Astrocyte (in vitro differentiated cells and primary cell): ENCODE measurements at regions not wholly inside any gene's neighbourhood (a gene's known extent, or its start where the extent isn't known, plus 50 kb on each side); places are given as distances from the start of the nearest gene placed in this dataset.

ENCODE experiments used
- DNase-seq: peaks from one replicate; pipeline ENCODE4 v3.0.0-alpha.2; 2010; ENCODE audit warnings: low read depth
- FAIRE-seq: peaks from 2 replicates; lab custom pipeline; 2011; peaks lifted over from hg19 to GRCh38; lab: Jason Lieb, UNC
- H2AFZ ChIP-seq: 2 replicates; pipeline ENCODE4 v1.6.0; 2012; ENCODE audit warnings: low read depth, low read length, inconsistent platforms
- H3K27ac ChIP-seq: 2 replicates; pipeline ENCODE4 v1.5.1; 2011; ENCODE audit warnings: low read depth, low read length, inconsistent platforms
- H3K27me3 ChIP-seq: 2 replicates; pipeline ENCODE4 v1.6.0; 2011; ENCODE audit warnings: low read length, inconsistent platforms; ENCODE audit not compliant: insufficient read depth
- H3K36me3 ChIP-seq: 2 replicates; pipeline ENCODE4 v1.5.1; 2011; ENCODE audit warnings: low read length, inconsistent platforms; ENCODE audit not compliant: insufficient read depth
- H3K4me1 ChIP-seq: 2 replicates; pipeline ENCODE4 v1.5.1; 2011; ENCODE audit warnings: low read length, inconsistent platforms; ENCODE audit not compliant: insufficient read depth
- H3K4me2 ChIP-seq: 2 replicates; pipeline ENCODE4 v1.6.0; 2012; ENCODE audit warnings: low read length, inconsistent platforms
- H3K4me3 ChIP-seq: 2 replicates; pipeline ENCODE4 v1.5.1; 2011; ENCODE audit warnings: low read depth, mild to moderate bottlenecking, low read length, inconsistent platforms; ENCODE audit not compliant: insufficient read depth
- H3K79me2 ChIP-seq: 2 replicates; pipeline ENCODE4 v1.6.0; 2012; ENCODE audit warnings: mild to moderate bottlenecking, low read length, inconsistent platforms; ENCODE audit not compliant: insufficient read depth
- H3K9ac ChIP-seq: 2 replicates; pipeline ENCODE4 v1.6.0; 2012; ENCODE audit warnings: mild to moderate bottlenecking, low read length, inconsistent platforms
- H3K9me3 ChIP-seq: 2 replicates; pipeline ENCODE4 v1.5.1; 2012; ENCODE audit warnings: low read depth, mild to moderate bottlenecking, low read length, inconsistent platforms; ENCODE audit not compliant: insufficient read depth
- H4K20me1 ChIP-seq: 2 replicates; pipeline ENCODE4 v1.6.0; 2012; ENCODE audit warnings: low read length, inconsistent platforms; ENCODE audit not compliant: insufficient read depth
- H3K27ac Mint-ChIP-seq: one replicate; pipeline ENCODE4 v1.8.0; 2021; ENCODE audit warnings: mild to moderate bottlenecking, mixed read lengths; ENCODE audit not compliant: unreplicated experiment
- H3K27me3 Mint-ChIP-seq: one replicate; pipeline ENCODE4 v1.8.0; 2021; ENCODE audit warnings: low read depth, mixed read lengths; ENCODE audit not compliant: unreplicated experiment
- H3K36me3 Mint-ChIP-seq: one replicate; pipeline ENCODE4 v1.8.0; 2021; ENCODE audit warnings: low read depth, mixed read lengths; ENCODE audit not compliant: unreplicated experiment
- H3K4me1 Mint-ChIP-seq: one replicate; pipeline ENCODE4 v1.8.0; 2021; ENCODE audit warnings: low read depth, mixed read lengths; ENCODE audit not compliant: unreplicated experiment
- H3K4me3 Mint-ChIP-seq: one replicate; pipeline ENCODE4 v1.8.0; 2021; ENCODE audit warnings: mild to moderate bottlenecking, moderate library complexity, mixed read lengths; ENCODE audit not compliant: unreplicated experiment
- H3K9me3 Mint-ChIP-seq: one replicate; pipeline ENCODE4 v1.8.0; 2021; ENCODE audit warnings: mild to moderate bottlenecking, mixed read lengths; ENCODE audit not compliant: unreplicated experiment
- CTCF ChIP-seq: IDR thresholded peaks from 2 replicates; pipeline ENCODE4 v1.5.1; 2011; ENCODE audit warnings: low read depth, mild to moderate bottlenecking, inconsistent platforms, low read length, moderate library complexity; ENCODE audit not compliant: insufficient read depth
- EZH2 ChIP-seq: IDR thresholded peaks from 2 replicates; pipeline ENCODE4 v1.6.1; 2012; ENCODE audit warnings: mild to moderate bottlenecking, low read length, inconsistent platforms; ENCODE audit not compliant: insufficient read depth

GRCh38 chr16:72560617-72561016 lies 388.7 kb upstream of the PMFBP1 start:
- Histone ChIP-seq H3K9ac (no peak overlapping the region), H3K27me3 (no peaks in the 10 kb centered on the region), H3K4me2 (no peak overlapping the region), H2AFZ (no peak overlapping the region), H3K4me1 (no peaks in the 10 kb centered on the region), H4K20me1 (no peaks in the 10 kb centered on the region), H3K9me3 (no peaks in the 10 kb centered on the region), H3K27ac (no peak overlapping the region), H3K4me3 (no peak overlapping the region), H3K79me2 (no peaks in the 10 kb centered on the region), H3K36me3 (no peaks in the 10 kb centered on the region)
- no peaks in the 10 kb centered on the region for H3K27me3 Mint-ChIP-seq
- TF ChIP-seq CTCF: no peak
- TF ChIP-seq EZH2: no peak
- no peaks in the 10 kb centered on the region for H3K36me3 Mint-ChIP-seq
- no peak for DNase-seq
- FAIRE-seq: no peak
- no peak overlapping the region for H3K4me3 Mint-ChIP-seq
- H3K9me3 Mint-ChIP-seq: no peaks in the 10 kb centered on the region
- no peak overlapping the region for H3K27ac Mint-ChIP-seq
- H3K4me1 Mint-ChIP-seq: no peaks in the 10 kb centered on the region

- Mint-ChIP-seq H3K4me3 (no peak overlapping the region), H3K4me1 (peaks cover 2% of the 10 kb centered on the region), H3K36me3 (no peaks in the 10 kb centered on the region), H3K27me3 (no peaks in the 10 kb centered on the region), H3K9me3 (no peaks in the 10 kb centered on the region), H3K27ac (no peak overlapping the region)
- no peak overlapping the region for H3K27ac ChIP-seq
- H3K79me2 ChIP-seq: no peaks in the 10 kb centered on the region
- no peaks in the 10 kb centered on the region for H3K9me3 ChIP-seq
- H2AFZ ChIP-seq: no peak overlapping the region
- no peak overlapping the region for H3K9ac ChIP-seq
- no peaks in the 10 kb centered on the region for H4K20me1 ChIP-seq
- DNase-seq (no peak), FAIRE-seq (no peak)
- no peaks in the 10 kb centered on the region for H3K4me1 ChIP-seq
- no peaks in the 10 kb centered on the region for H3K36me3 ChIP-seq
- no peaks in the 10 kb centered on the region for H3K27me3 ChIP-seq
- TF ChIP-seq CTCF (no peak), EZH2 (no peak)
- H3K4me3 ChIP-seq: no peak overlapping the region
- H3K4me2 ChIP-seq: no peak overlapping the region
These were observed 386.5 kb upstream of the PMFBP1 start for GRCh38 chr16:72558501-72558900.

GRCh38 chr16:72554935-72555334 lies 383.0 kb upstream of the PMFBP1 start:
- Mint-ChIP-seq H3K27ac (no peak overlapping the region), H3K9me3 (no peaks in the 10 kb centered on the region), H3K4me3 (no peak overlapping the region), H3K27me3 (no peaks in the 10 kb centered on the region), H3K36me3 (no peaks in the 10 kb centered on the region), H3K4me1 (peaks cover 2% of the 10 kb centered on the region)
- DNase-seq (no peak), FAIRE-seq (no peak)
- Histone ChIP-seq H3K27ac (no peak overlapping the region), H3K27me3 (no peaks in the 10 kb centered on the region), H3K36me3 (no peaks in the 10 kb centered on the region), H2AFZ (no peak overlapping the region), H3K9me3 (no peaks in the 10 kb centered on the region), H3K4me3 (no peak overlapping the region), H3K79me2 (no peaks in the 10 kb centered on the region), H4K20me1 (no peaks in the 10 kb centered on the region), H3K4me1 (no peaks in the 10 kb centered on the region), H3K4me2 (no peak overlapping the region), H3K9ac (no peak overlapping the region)
- TF ChIP-seq CTCF (no peak), EZH2 (no peak)
